ENCODE measurements at regions not wholly inside any gene's neighbourhood (a gene's known extent, or its start where the extent isn't known, plus 50 kb on each side); places are given as distances from the start of the nearest gene placed in this dataset.

- Mint-ChIP-seq H3K4me1 (ENCODE audit: low read depth) (no peaks in the 10 kb centered on the region), H3K27ac (no peak overlapping the region), H3K4me3 (ENCODE audit: low read depth) (no peak overlapping the region), H3K9me3 (ENCODE audit: low read depth) (no peaks in the 10 kb centered on the region), H3K27me3 (no peaks in the 10 kb centered on the region), H3K36me3 (ENCODE audit: insufficient read depth) (no peaks in the 10 kb centered on the region)
- no peak for DNase-seq (ENCODE audit: low spot score, unreplicated experiment)
- no peak for TF ChIP-seq CTCF (IDR thresholded peaks at IDR 0.05; ENCODE audit: unreplicated experiment)
Observed at GRCh38 chr2:234655706-234656105, 158.8 kb upstream of the ARL4C start.

GRCh38 chr2:234650911-234651310 is 154.0 kb upstream of the ARL4C start:
- no peak overlapping the region for H3K27ac Mint-ChIP-seq
- no peak for TF ChIP-seq CTCF (IDR thresholded peaks at IDR 0.05; ENCODE audit: unreplicated experiment)
- no peaks in the 10 kb centered on the region for H3K9me3 Mint-ChIP-seq (ENCODE audit: low read depth)
- DNase-seq (ENCODE audit: low spot score, unreplicated experiment): no peak
- no peaks in the 10 kb centered on the region for H3K27me3 Mint-ChIP-seq
- H3K4me1 Mint-ChIP-seq (ENCODE audit: low read depth): no peaks in the 10 kb centered on the region
- H3K4me3 Mint-ChIP-seq (ENCODE audit: low read depth): no peak overlapping the region
- H3K36me3 Mint-ChIP-seq (ENCODE audit: insufficient read depth): no peaks in the 10 kb centered on the region

GRCh38 chr2:234649951-234650350 is 153.1 kb upstream of the ARL4C start:
- Mint-ChIP-seq H3K9me3 (ENCODE audit: low read depth) (no peaks in the 10 kb centered on the region), H3K36me3 (ENCODE audit: insufficient read depth) (no peaks in the 10 kb centered on the region), H3K4me3 (ENCODE audit: low read depth) (no peak overlapping the region), H3K4me1 (ENCODE audit: low read depth) (no peaks in the 10 kb centered on the region), H3K27me3 (no peaks in the 10 kb centered on the region), H3K27ac (no peak overlapping the region)
- DNase-seq (ENCODE audit: low spot score, unreplicated experiment): no peak
- TF ChIP-seq CTCF (IDR thresholded peaks at IDR 0.05; ENCODE audit: unreplicated experiment): no peak

- no peak overlapping the region for H3K4me3 Mint-ChIP-seq (ENCODE audit: low read depth)
- H3K4me1 Mint-ChIP-seq (ENCODE audit: low read depth): no peaks in the 10 kb centered on the region
- H3K36me3 Mint-ChIP-seq (ENCODE audit: insufficient read depth): peaks cover 2% of the 10 kb centered on the region
- no peak for TF ChIP-seq CTCF (IDR thresholded peaks at IDR 0.05; ENCODE audit: unreplicated experiment)
- H3K9me3 Mint-ChIP-seq (ENCODE audit: low read depth): peaks cover 14% of the 10 kb centered on the region
- H3K27me3 Mint-ChIP-seq: no peaks in the 10 kb centered on the region
- no peak for DNase-seq (ENCODE audit: low spot score, unreplicated experiment)
- no peak overlapping the region for H3K27ac Mint-ChIP-seq
Observed at GRCh38 chr2:234643407-234643806, 146.5 kb upstream of the ARL4C start.

GRCh38 chr2:234641086-234641485 is 144.2 kb upstream of the ARL4C start:
- Mint-ChIP-seq H3K4me3 (ENCODE audit: low read depth) (no peak overlapping the region), H3K4me1 (ENCODE audit: low read depth) (no peaks in the 10 kb centered on the region), H3K9me3 (ENCODE audit: low read depth) (peaks cover 22% of the 10 kb centered on the region), H3K36me3 (ENCODE audit: insufficient read depth) (peaks cover 3% of the 10 kb centered on the region), H3K27ac (no peak overlapping the region), H3K27me3 (no peaks in the 10 kb centered on the region)
- DNase-seq (ENCODE audit: low spot score, unreplicated experiment): no peak
- no peak for TF ChIP-seq CTCF (IDR thresholded peaks at IDR 0.05; ENCODE audit: unreplicated experiment)

Measured in progenitor cell of endocrine pancreas (in vitro differentiated cells).